ENCODE measurements at regions not wholly inside any gene's neighbourhood (a gene's known extent, or its start where the extent isn't known, plus 50 kb on each side); places are given as distances from the start of the nearest gene placed in this dataset.

DNA sequence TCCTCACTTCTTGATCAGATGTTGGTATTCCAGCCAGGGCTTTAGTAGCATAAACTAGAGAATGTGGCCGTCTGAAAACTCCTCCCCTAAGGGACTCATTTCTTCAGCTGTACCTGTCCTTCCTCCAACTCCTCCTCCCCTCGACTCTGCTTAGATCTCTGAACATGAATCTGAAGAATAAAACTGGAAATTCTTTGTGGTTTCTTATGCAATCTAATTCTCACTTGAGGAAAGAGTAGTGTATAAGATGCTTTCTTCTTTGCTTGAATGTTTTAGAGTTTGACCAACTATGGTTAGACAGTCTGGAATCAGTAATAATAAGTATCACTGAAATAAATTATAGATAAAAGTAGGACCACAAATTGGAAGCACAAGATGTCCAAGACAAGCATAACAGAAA lies 128.5 kb downstream of the LRRC70 start:
- TF ChIP-seq, protein P1, sequence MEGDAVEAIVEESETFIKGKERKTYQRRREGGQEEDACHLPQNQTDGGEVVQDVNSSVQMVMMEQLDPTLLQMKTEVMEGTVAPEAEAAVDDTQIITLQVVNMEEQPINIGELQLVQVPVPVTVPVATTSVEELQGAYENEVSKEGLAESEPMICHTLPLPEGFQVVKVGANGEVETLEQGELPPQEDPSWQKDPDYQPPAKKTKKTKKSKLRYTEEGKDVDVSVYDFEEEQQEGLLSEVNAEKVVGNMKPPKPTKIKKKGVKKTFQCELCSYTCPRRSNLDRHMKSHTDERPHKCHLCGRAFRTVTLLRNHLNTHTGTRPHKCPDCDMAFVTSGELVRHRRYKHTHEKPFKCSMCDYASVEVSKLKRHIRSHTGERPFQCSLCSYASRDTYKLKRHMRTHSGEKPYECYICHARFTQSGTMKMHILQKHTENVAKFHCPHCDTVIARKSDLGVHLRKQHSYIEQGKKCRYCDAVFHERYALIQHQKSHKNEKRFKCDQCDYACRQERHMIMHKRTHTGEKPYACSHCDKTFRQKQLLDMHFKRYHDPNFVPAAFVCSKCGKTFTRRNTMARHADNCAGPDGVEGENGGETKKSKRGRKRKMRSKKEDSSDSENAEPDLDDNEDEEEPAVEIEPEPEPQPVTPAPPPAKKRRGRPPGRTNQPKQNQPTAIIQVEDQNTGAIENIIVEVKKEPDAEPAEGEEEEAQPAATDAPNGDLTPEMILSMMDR (IDR thresholded peaks at IDR 0.05; ENCODE audit: low read depth, low read length) = no peak
- TF ChIP-seq POLR2A (IDR thresholded peaks at IDR 0.05; ENCODE audit: extremely low read depth, insufficient read length) (no peak), MYC (IDR thresholded peaks at IDR 0.05; ENCODE audit: low read depth, low read length) (no peak)
- TF ChIP-seq, protein P2, sequence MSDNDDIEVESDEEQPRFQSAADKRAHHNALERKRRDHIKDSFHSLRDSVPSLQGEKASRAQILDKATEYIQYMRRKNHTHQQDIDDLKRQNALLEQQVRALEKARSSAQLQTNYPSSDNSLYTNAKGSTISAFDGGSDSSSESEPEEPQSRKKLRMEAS (IDR thresholded peaks at IDR 0.05; ENCODE audit: low read depth, low read length) = no peak
